NCI-H2107 (cell line): ENCODE measurements at regions not wholly inside any gene's neighbourhood (a gene's known extent, or its start where the extent isn't known, plus 50 kb on each side); places are given as distances from the start of the nearest gene placed in this dataset.
A peak's percentile ranks its signal among the peaks of the same experiment; 100 is the strongest.
"Not testable (repeated sequence)": the region's sequence is repeated elsewhere in the genome, so short reads cannot be mapped to it uniquely, and the experiment has no call there.

Experiments
- DNase-seq: peaks from one replicate; lab custom pipeline; 2025; lab: John Stamatoyannopoulos, UW

GRCh38 chr3:176328666-176329065 is 868.6 kb downstream of the TBL1XR1 start:
- DNase-seq = no peak

- no peak for DNase-seq
These were observed 869.1 kb downstream of the TBL1XR1 start for GRCh38 chr3:176328198-176328597.

- not testable (repeated sequence) for DNase-seq
These were observed 870.3 kb downstream of the TBL1XR1 start for GRCh38 chr3:176326894-176327490.

- DNase-seq = not testable (repeated sequence)
These were observed 875.8 kb downstream of the TBL1XR1 start for GRCh38 chr3:176321532-176321931.

- no peak for DNase-seq
These were observed 876.2 kb downstream of the TBL1XR1 start for GRCh38 chr3:176321099-176321498.

GRCh38 chr3:176313426-176313825 is 883.9 kb downstream of the TBL1XR1 start:
- no peak for DNase-seq

GRCh38 chr3:176310641-176311040 is 886.6 kb downstream of the TBL1XR1 start:
- DNase-seq = no peak

- no peak for DNase-seq
These were observed 895.0 kb downstream of the TBL1XR1 start for GRCh38 chr3:176302271-176302670.

- no peak for DNase-seq
These were observed 901.1 kb downstream of the TBL1XR1 start for GRCh38 chr3:176296066-176296597.

- DNase-seq = no peak
These were observed 904.0 kb downstream of the TBL1XR1 start for GRCh38 chr3:176293276-176293675.

GRCh38 chr3:176286476-176287085 is 910.7 kb downstream of the TBL1XR1 start:
- DNase-seq = no peak

GRCh38 chr3:176275538-176275937 is 921.7 kb downstream of the TBL1XR1 start:
- DNase-seq = no peak

GRCh38 chr3:176275113-176275512 is 922.2 kb downstream of the TBL1XR1 start:
- no peak for DNase-seq

- DNase-seq = peak; percentile 89
These were observed 923.1 kb downstream of the TBL1XR1 start for GRCh38 chr3:176274161-176274560.

GRCh38 chr3:176262071-176262470 is 935.2 kb downstream of the TBL1XR1 start:
- no peak for DNase-seq

- DNase-seq = no peak
These were observed 950.1 kb downstream of the TBL1XR1 start for GRCh38 chr3:176247191-176247590.

GRCh38 chr3:176219970-176220369 is 977.3 kb downstream of the TBL1XR1 start:
- no peak for DNase-seq

GRCh38 chr3:176214758-176215157 is 982.5 kb downstream of the TBL1XR1 start:
- no peak for DNase-seq

- not testable (repeated sequence) for DNase-seq
These were observed 984.0 kb downstream of the TBL1XR1 start for GRCh38 chr3:176213314-176213713.

GRCh38 chr3:176208915-176209314 is 988.4 kb downstream of the TBL1XR1 start:
- no peak for DNase-seq

- DNase-seq = no peak
These were observed 989.0 kb downstream of the TBL1XR1 start for GRCh38 chr3:176208283-176208682.

GRCh38 chr3:176206809-176207208 is 990.5 kb downstream of the TBL1XR1 start:
- no peak for DNase-seq

GRCh38 chr3:176202652-176203051 is 994.6 kb downstream of the TBL1XR1 start:
- no peak for DNase-seq
